GM12874 (cell line): ENCODE measurements at regions not wholly inside any gene's neighbourhood (a gene's known extent, or its start where the extent isn't known, plus 50 kb on each side); places are given as distances from the start of the nearest gene placed in this dataset.

Experiments
- CTCF ChIP-seq: IDR thresholded peaks from 2 replicates; pipeline ENCODE4 v1.5.1; 2011; ENCODE audit warnings: low read depth, mild to moderate bottlenecking, control low read depth, low read length, moderate library complexity; ENCODE audit not compliant: insufficient read depth

GRCh38 chrX:26778320-26778888 is 562.4 kb downstream of the MAGEB5 start:
- TF ChIP-seq CTCF: 0 out of 2 replicates have a peak, but pooled peaks have one; percentile 3

- no peak for TF ChIP-seq CTCF
These were observed 546.3 kb downstream of the MAGEB5 start for GRCh38 chrX:26762253-26762652.

- TF ChIP-seq CTCF: no peak
These were observed 531.9 kb downstream of the MAGEB5 start for GRCh38 chrX:26747877-26748276.

- no peak for TF ChIP-seq CTCF
These were observed 506.9 kb downstream of the MAGEB5 start for GRCh38 chrX:26722666-26723428.

GRCh38 chrX:26672571-26672970 is 456.6 kb downstream of the MAGEB5 start:
- no peak for TF ChIP-seq CTCF

- no peak for TF ChIP-seq CTCF
These were observed 454.6 kb downstream of the MAGEB5 start for GRCh38 chrX:26670521-26670920.

- TF ChIP-seq CTCF: no peak
These were observed 448.9 kb downstream of the MAGEB5 start for GRCh38 chrX:26664919-26665318.
